CD4-positive, alpha-beta T cell treated with Interferon alpha-2 for 1 hour (primary cell): ENCODE measurements at regions not wholly inside any gene's neighbourhood (a gene's known extent, or its start where the extent isn't known, plus 50 kb on each side); places are given as distances from the start of the nearest gene placed in this dataset.
"Not testable (repeated sequence)": the region's sequence is repeated elsewhere in the genome, so short reads cannot be mapped to it uniquely, and the experiment has no call there.

ENCODE experiments used
- DNase-seq, 2 donors: peaks; one replicate each; pipeline ENCODE4 v3.0.0-alpha.2; 2020 to 2022

DNA sequence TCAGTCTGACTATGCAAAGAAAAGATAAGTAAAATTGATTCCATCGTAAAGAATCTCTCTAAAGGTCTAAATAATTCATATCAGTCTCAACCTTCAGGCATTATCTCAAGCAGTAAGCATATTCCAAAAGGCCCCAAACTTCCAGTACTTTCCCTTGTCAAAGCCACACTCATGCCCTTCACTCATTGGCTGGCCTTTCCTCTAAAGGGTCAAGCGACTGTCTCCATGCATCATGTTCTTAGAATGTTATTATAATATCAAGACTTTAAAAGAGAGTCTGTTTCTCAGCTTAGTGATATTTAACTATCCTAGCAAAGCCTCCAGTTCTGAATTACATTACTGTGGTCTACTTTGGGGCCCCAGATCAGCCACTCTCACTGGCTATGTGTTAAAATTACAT lies 271.3 kb downstream of the MREG start:
- no peak for DNase-seq

DNA sequence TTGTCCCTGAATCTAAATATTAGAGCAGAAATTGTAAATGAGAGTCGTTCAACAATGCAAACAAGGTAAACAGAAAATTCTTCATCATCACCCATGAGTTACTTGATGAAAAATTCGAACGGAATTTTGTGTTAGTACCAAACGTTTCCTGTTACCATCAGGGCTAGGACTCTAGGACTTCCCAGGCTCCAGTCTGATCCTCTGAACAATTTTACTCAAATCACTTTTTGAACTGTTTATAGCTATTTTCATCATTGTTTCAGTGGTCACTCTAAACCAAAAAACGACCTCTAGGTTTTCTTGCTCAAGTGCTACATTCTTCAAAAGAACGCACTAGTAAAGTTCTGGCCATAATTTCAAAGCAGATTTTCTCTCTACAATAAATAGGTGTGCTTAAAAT lies 273.3 kb downstream of the MREG start:
- no peak for DNase-seq

DNA sequence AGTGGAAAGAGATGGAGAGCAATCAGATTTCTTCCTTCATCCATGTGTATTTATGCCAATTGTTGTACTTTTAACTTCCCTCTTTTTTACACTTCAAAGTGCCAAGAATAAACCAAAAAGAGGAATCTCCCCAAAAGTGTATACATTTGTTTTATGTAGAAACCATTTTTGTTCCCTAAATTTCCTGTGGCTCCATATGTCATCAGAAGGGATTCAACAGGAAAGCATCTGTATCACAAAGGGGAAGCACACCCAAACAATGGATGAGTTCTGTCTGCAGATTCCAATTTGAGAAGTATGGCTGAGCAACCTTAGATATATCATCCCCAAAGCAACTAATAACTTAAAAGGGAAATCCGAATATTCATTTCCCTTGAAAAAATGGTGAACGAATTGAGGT lies 275.0 kb downstream of the MREG start:
- DNase-seq, result no peak

DNA sequence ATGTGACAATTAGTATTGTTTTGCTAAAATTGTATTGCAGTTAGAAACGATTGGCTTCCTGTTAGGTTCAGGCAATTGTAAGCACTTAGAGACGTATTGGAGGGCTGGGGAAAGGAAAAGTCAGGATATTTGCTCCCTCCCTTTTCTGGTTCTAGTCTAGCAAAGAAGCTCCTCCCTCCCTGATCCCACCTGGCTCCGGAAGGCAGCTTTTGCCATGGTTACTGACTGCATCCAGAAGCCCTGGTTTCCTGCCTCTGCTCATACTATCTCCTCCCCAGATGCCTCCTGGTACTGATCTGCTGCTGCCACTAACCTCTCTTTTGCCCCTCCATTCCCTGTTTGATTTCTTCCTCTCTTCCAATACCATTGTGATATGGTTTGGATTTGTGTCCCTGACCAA lies 275.9 kb downstream of the MREG start:
- no peak for DNase-seq

DNA sequence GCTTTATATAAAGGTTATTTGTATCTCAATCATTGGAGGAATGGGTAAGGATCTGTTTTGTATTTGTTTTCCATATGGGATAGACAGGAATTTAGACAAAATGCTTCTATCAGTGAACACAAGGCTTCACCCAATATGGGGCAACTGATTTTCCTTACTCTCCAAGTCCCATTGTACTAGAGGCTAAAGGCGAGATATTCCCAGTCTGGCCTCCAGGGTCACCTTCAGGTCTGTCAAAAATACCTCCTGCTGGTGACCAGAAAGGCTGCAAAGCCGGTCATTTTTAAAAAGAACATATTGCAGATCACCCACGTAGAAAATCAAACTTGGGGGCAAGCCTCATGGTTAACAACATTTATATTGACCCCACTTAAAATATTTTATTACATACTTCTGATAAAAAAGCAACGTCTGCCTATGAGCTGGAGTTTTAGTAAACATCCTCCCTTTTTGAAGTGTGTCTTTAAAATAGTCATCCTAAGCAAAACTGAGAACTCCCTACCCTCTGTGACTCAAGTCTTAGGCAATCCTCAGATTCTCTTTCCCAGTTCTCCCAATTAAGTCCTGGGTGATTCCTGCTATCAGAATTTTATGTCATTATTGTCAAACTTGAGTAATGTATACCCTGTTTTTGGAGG lies 276.6 kb downstream of the MREG start:
- DNase-seq, result no peak

DNA sequence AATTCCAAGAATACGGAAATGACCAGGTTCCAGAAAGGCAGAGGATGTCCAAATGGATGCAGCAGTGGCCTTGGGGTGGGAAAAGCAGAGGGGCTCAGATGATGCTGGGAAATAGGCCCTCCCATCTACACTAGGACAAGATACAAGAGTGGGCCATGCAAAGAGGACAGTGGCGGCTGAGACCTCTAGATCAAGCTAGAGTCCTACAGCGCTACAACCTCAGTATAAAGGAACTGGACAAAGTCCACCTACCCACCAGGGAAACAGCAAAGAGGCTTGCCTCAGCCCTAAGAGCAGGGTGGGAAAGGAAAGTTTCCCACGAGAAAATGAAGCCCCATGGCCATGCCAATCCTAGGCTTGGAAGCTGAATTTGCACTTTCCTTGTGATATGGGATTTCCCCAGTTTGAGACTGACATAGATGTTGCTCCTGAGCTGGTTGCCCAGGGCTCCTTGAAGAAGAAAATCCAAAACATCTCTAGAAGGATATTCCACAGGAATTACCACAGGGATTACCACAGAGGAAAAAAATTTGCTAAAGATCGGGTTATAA lies 282.2 kb downstream of the MREG start:
- no peak for DNase-seq

DNA sequence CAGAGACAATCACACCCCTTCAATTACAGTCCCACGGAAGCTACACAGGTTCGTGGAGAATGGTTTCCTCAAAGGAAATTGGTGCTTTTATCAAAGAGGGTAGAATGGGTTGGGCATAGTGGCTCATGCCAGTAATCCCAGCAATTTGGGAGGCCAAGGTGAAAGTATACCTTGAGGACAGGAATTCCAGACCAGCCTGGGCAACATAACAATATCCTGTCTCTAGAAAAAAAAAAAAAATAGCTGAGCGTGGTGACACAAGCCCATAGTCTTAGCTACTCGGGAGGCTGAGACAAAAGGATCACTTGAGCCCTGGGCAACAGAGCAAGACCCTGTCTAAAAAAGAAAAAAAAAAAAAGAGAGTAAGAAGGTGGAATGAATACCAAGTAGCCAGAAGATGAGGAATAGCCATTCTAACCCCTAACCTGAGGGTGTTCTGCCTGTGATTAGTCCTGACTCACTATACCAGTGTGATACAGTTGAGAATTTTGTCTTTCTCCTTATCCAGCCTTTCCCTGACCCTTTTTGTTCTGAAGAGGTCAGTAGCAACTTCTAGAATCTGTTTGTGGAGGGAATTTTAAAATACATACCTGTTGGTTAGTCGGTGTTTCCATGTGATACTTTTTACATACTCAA lies 283.2 kb downstream of the MREG start:
- DNase-seq, result no peak

DNA sequence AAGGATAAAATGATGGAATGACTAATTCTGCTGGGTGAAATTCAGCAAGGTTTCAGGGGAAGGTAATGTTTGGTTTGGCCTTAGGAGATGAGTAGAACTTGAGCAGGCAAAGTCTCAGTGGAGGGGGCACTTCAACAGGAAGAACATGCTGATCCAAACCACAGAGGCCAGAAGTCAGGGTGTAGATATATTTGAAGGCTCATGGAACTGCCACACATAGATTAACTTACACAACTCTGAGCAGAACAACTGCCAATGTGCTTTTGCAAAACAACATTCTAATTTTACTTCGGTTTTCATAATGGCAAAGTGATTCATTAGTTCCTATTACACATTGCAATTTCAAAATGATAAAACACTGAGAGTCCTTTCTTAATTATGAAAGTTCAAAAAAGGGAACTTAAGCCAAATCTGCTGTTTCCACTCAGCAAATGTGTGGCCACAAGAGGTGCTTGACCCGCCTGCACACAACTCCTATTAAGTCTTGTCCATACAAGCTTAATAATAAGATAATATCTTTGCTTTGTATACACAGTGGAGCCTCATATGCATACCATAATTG lies 284.8 kb downstream of the MREG start:
- DNase-seq, result peak in 1 of 2 donors; percentile 25

DNA sequence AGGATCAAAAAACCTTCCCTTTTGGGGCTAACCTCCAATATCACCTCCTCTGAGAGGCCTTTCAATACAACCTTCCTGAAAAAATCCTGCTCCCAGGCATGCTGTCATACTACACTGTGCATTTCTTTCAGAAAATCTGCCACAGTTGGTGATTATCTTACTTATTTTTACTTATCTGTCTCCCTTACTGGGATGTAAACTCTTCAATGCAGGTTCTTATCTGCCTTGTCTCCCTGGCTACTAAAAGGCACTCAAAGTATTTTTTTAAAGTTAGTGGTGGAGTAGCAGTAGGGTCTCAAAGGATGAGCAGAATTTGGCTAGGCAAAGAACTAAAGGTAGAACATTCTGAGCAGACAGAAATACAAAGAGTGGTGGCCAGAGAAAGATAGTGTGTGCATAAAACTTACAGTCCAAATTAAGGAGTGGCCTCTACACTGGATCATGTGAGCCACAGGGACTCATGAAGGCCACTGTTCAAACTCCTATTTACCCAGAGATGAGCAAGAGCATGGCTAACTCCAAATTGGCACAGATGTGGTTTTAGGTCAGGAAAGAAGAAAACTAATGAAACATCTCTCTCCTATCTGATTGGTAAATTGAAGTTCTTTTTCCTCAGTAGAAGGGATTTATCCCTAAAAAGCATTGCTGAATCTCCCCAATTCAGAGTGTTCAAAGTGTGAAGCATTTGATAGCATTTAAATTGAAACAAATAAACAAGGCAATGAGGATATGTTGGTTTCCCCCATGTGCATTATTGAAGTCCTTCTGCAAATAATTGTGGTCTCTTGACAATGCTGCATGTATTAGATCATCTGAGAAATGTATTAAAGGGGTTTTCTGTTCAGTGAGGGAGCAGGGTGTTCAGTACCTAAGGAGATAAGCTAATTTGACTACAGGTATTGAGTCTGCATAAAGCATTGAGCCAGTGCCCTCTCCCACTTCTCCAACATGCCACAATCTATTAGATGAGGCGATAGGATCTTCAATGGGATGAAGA lies 285.5 kb downstream of the MREG start:
- no peak for DNase-seq

DNA sequence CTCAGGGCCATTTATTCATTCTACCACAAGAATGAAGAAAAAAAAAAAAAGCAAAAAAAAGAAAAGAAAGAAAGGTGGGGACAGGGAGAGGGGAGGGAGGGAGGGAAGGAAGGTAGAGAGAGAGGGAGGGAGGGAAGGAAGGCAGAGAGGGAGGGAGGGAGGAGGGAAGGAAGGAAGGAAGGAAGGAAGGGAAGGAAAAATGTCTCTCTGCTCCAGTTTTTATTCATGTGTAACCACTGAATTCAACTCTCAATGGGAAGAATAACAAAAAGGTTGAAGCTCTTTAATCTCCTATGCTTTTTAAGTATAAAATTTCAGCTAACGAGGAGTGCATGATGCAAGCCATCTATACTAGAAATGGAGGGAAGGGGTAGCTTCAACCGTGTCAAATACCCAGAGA lies 287.3 kb downstream of the MREG start:
- no peak for DNase-seq

DNA sequence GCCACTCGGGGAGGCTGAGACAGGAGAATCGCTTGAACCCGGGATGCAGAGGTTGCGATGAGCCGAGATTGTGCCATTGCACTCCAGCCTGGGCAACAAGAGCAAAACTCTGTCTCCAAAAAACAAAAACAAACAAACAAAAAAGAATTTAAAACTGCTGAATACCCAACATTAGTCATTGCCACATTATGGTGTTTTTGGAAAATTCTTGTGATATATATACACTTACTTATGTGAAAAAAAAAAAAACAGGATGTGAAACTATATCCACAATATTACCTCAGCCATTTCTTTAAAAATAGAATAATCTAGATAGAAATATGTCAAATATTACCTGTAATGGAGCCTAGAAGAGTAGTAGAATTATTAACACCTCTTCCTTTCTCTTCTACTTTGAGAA lies 288.3 kb upstream of the FN1 start:
- no peak for DNase-seq

DNA sequence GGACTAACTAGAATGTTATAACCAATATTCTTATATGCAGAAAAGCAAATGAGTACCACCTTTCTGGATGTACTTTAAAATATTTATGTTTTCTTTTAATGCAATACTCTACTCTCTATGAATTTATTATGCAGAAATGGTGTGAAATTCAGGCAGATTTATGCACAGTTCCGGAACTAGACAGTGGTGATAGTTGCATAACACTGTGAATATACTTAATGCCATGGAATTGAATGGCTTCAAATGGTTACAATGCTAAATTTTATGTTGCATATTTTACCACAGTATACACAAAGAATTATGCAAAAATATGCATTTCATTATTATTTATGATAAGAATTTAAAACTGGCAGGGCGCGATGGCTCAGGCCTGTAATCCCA lies 287.8 kb upstream of the FN1 start:
- no peak for DNase-seq

DNA sequence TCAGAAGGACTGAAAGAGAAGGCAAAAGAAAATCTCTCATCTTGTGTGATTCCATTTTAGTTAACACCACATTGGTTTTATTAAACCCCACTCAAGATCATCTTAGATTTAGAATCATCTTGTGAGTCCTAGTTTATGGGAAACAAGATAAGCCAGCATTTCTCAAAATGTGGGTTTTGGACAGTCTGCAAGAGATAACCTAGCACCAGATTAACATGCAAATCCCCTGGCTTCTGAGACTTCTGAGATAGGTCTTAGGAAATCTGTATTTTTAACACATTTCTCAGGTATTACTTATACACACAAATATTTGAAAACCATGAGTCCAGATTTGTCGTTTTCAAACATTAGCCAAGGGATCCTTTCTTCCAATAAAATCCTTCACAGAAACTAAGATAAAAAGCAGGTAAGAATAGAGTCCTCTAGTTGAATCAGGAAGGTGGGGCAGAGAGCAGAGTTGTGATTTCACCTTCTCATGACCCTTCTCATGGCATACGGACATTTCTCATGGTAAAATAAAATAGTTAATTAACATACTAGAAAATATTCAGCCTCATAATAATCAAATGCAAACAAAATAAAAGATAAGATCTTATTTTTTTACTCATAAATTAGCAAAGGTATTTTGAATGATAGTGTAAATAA lies 287.2 kb upstream of the FN1 start:
- no peak for DNase-seq

DNA sequence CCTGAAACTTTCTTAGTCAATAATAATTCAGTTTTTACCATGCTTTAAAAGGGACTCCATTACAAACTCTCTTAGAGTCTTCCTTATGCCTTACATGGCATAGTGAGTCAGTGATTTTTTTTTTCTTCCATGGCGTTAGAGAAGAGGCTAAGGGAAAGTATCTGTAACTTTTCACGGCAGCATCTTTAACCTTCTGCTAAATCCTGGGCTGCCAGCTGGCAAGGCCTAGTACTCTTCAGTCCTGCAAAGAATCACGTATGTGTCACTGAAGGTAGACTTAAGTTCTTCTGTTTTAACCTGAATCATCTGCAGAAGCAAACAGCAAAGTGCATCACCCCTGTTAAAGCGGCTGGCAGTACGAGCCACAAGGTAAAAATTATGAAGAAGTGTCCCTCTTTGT lies 286.3 kb upstream of the FN1 start:
- no peak for DNase-seq

DNA sequence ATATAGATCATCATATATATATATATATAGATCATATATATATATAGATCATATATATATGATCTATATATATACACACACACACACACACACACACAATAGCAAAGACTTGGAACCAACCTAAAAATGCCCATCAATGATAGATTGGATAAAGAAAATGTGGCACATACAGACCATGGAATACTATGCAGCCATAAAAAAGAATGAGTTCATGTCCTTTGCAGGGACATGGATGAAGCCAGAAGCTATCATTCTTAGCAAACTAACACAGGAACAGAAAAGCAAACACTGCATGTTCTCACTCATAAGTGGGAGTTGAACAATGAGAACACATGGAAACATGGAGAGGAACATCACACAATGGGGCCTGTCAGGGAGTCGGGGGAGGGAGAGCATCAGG lies 285.6 kb upstream of the FN1 start:
- not testable (repeated sequence) for DNase-seq

DNA sequence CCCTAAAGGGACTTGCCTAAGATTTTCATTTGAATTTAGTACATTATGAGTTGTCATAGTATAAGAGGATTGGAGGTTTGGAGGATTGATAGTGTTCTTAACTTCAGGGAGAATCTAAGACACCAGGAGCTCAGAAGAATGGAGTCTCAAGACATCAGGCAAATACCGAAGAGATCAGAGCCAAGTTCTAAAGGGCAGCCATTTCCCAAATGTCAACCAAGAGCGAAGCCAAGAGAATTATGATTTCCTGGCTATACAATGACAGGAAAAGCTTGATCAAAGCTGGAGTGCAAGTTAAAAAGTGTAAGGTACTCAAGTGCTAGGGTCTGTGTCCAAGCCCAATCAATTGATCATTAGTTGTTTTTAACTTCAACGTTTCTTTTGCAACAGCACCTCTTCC lies 283.0 kb upstream of the FN1 start:
- no peak for DNase-seq

DNA sequence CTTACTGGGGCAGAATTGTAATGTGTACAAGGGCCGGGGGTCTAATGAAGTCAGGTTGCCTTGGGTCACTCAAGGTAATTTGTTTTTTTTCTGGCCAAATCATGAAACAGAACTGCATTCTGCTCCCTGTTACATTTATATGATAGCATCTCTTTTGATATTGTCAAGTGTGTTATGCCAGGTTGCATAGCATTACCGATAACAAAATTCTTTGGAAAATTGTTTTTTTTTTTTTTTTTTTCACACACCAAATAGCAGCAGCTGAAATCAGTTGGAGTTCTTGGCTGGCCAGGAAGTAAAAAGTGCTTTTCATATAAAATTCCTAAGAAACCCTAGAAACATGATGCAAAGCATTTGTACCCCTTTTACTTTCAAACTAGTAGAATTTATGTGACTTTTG lies 282.6 kb upstream of the FN1 start:
- no peak for DNase-seq

DNA sequence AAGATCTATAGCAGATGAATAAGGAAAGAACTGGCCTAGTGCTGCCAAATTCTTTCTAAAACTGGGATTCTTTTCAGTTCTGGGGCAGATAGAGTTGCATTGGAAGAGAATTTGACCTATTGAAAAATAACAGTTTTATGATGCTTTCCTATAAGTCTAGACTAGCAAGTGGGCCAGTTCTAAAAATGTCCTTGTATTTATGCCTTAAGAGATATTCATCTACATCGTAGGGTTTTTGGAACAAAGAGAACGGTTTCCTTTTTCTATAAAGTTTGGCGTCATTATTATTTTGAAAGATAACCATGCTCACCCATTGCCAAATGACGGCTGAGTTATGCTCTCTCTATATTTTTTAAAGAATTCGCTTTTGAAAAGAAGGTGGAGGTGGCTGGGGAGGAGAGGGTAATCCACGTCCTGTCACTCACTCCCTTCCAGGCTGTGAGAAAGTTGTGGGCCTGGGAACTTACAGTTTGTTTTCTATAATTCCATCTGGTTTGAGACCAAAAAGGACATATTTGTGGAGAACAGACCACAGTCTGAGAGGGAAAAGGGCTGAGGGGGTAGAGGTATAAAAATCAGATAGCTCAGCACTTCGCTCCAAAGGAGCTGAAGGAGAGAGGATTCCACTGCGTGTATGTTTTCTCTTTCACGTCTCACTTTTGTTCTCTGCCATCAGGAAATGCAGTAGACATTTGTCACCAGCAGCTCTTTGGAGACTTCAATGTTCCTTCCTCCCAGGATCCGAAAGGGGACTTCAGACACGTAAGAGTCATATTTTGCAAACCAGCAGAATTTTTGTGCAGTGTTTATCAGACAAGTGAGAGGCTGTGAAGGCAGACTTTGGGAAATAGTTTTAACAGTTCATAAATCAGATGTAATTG lies 281.9 kb upstream of the FN1 start:
- no peak for DNase-seq

DNA sequence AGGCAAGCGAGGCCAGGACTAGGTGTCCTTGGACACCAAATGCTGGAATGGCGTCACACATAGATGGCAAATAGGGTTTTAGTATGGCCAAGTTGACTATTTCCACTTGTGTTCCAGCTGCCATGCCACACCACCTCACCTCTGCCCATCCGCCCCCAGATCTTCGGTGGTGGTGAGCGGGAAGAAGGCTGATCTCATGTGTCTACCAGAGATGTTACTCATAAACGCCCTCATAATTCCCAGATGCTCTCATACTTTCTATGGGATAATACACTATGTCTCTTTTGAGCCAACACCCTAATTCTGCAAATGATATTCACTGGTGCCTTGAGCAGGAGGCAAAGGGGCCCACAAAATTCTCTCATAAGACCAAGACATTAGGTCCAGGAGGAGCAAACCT lies 281.1 kb upstream of the FN1 start:
- no peak for DNase-seq

DNA sequence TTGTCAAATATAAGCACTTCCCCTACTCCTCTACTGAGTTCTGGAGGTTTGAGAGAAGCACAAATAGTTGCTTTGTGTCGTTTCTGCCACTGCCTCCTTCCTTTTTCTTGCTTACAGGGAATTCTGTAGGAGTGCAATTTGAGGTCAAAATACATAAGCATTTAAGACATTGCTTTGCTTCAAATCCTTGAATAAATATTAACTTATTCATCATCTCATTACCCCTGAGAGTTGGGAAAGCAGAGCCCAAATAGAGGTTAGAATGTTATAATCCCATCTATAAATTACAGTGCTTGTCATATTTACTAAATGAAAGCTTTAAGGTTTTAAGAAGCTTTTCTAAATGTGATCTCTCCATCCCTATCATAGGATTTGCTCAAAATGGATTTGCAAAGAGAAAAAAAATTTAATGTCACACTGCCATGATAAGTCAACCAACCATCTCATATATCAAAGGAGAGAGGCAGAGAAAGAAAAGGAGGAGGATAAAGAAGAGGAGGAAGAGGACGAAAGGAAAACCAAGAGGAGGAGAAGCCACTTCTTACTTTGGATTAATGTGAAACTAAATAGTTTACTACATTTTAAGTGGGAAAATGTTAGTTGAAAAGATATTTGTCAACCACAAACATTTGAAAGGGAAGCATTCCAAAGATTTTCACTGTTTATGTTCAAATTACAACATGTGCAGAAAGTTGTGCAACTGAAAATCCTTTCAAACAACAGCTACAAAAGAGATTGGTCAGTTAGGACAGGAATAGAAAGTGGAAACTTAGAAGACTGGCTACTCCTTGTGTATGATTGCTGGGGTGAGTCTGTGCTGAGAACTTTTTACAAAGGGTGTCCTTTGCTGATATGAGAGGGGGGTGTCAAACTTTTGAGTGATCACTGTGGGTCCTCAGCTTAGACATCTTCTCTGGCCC lies 277.3 kb upstream of the FN1 start:
- no peak for DNase-seq
